ENCODE measurements at regions not wholly inside any gene's neighbourhood (a gene's known extent, or its start where the extent isn't known, plus 50 kb on each side); places are given as distances from the start of the nearest gene placed in this dataset.

- no peak for DNase-seq (ENCODE audit: low spot score)
Observed at GRCh38 chr18:24530630-24531111, 70.2 kb downstream of the HRH4 start.

GRCh38 chr18:24534271-24534670, 73.8 kb downstream of the HRH4 start:
- DNase-seq (ENCODE audit: low spot score): no peak

GRCh38 chr18:24534737-24535136, 74.3 kb downstream of the HRH4 start:
- DNase-seq (ENCODE audit: low spot score): no peak

GRCh38 chr18:24535527-24536295, 75.3 kb downstream of the HRH4 start:
- DNase-seq (ENCODE audit: low spot score): no peak

- no peak for DNase-seq (ENCODE audit: low spot score)
Observed at GRCh38 chr18:24536326-24536725, 75.9 kb downstream of the HRH4 start.

GRCh38 chr18:24536834-24537233, 76.4 kb downstream of the HRH4 start:
- no peak for DNase-seq (ENCODE audit: low spot score)

- DNase-seq (ENCODE audit: low spot score): no peak
Observed at GRCh38 chr18:24538414-24539264, 78.2 kb downstream of the HRH4 start.

GRCh38 chr18:24539866-24540617, 79.6 kb downstream of the HRH4 start:
- no peak for DNase-seq (ENCODE audit: low spot score)

- DNase-seq (ENCODE audit: low spot score): no peak
Observed at GRCh38 chr18:24540896-24541295, 80.5 kb downstream of the HRH4 start.

- DNase-seq (ENCODE audit: low spot score): no peak
Observed at GRCh38 chr18:24543086-24543794, 82.8 kb downstream of the HRH4 start.

- no peak for DNase-seq (ENCODE audit: low spot score)
Observed at GRCh38 chr18:24543795-24544498, 83.5 kb downstream of the HRH4 start.

- no peak for DNase-seq (ENCODE audit: low spot score)
Observed at GRCh38 chr18:24544949-24545348, 84.5 kb downstream of the HRH4 start.

- DNase-seq (ENCODE audit: low spot score): no peak
Observed at GRCh38 chr18:24545651-24546050, 85.2 kb downstream of the HRH4 start.

GRCh38 chr18:24546307-24546706, 85.9 kb downstream of the HRH4 start:
- DNase-seq (ENCODE audit: low spot score): no peak

GRCh38 chr18:24548583-24548982, 88.1 kb downstream of the HRH4 start:
- no peak for DNase-seq (ENCODE audit: low spot score)

GRCh38 chr18:24552218-24552617, 91.8 kb downstream of the HRH4 start:
- DNase-seq (ENCODE audit: low spot score): no peak

- DNase-seq (ENCODE audit: low spot score): no peak
Observed at GRCh38 chr18:24553571-24554285, 93.3 kb downstream of the HRH4 start.

- no peak for DNase-seq (ENCODE audit: low spot score)
Observed at GRCh38 chr18:24558403-24558802, 98.0 kb downstream of the HRH4 start.

GRCh38 chr18:24559526-24559925, 99.1 kb downstream of the HRH4 start:
- DNase-seq (ENCODE audit: low spot score): no peak

GRCh38 chr18:24560511-24560981, 100.1 kb downstream of the HRH4 start:
- DNase-seq (ENCODE audit: low spot score): no peak
